Naive B cell (primary cell): ENCODE measurements at regions not wholly inside any gene's neighbourhood (a gene's known extent, or its start where the extent isn't known, plus 50 kb on each side); places are given as distances from the start of the nearest gene placed in this dataset.

Experiments
- ATAC-seq, 2 donors: fragments of 150-1000 bp; cut with Tn5 transposase; 2 replicates each; pipeline ENCODE4 v1.10.0; 2021; ENCODE audit warnings: low read depth in 2 of 2, mild to moderate bottlenecking in 2 of 2, moderate library complexity in 2 of 2
- DNase-seq: peaks from one replicate; pipeline ENCODE4 v3.0.0; 2022
- H3K27ac Mint-ChIP-seq, 6 donors: one replicate each; pipeline ENCODE4 v1.8.0; 2020 to 2022; ENCODE audit warnings: mild to moderate bottlenecking in 6 of 6, mixed read lengths in 6 of 6, moderate library complexity in 5 of 6, inconsistent platforms in 2 of 6
- H3K27me3 Mint-ChIP-seq, 3 donors: one replicate each; pipeline ENCODE4 v1.8.0; 2021 to 2022; ENCODE audit warnings: mixed read lengths in 3 of 3, mild to moderate bottlenecking in 1 of 3
- H3K36me3 Mint-ChIP-seq, 2 donors: one replicate each; pipeline ENCODE4 v1.8.0; 2020 to 2022; ENCODE audit warnings: mixed read lengths in 2 of 2, inconsistent platforms in 1 of 2, mild to moderate bottlenecking in 1 of 2
- H3K4me1 Mint-ChIP-seq, 3 donors: one replicate each; pipeline ENCODE4 v1.8.0; 2020 to 2022; ENCODE audit warnings: mixed read lengths in 3 of 3, inconsistent platforms in 1 of 3, mild to moderate bottlenecking in 1 of 3, moderate library complexity in 1 of 3
- H3K4me3 Mint-ChIP-seq, 8 donors: one replicate each; pipeline ENCODE4 v1.8.0; 2020 to 2022; ENCODE audit warnings: mild to moderate bottlenecking in 8 of 8, mixed read lengths in 8 of 8, moderate library complexity in 8 of 8, inconsistent platforms in 2 of 8
- H3K9me3 Mint-ChIP-seq, 7 donors: one replicate each; pipeline ENCODE4 v1.8.0; 2020 to 2022; ENCODE audit warnings: mixed read lengths in 7 of 7, mild to moderate bottlenecking in 5 of 7, inconsistent platforms in 2 of 7, moderate library complexity in 1 of 7

DNA sequence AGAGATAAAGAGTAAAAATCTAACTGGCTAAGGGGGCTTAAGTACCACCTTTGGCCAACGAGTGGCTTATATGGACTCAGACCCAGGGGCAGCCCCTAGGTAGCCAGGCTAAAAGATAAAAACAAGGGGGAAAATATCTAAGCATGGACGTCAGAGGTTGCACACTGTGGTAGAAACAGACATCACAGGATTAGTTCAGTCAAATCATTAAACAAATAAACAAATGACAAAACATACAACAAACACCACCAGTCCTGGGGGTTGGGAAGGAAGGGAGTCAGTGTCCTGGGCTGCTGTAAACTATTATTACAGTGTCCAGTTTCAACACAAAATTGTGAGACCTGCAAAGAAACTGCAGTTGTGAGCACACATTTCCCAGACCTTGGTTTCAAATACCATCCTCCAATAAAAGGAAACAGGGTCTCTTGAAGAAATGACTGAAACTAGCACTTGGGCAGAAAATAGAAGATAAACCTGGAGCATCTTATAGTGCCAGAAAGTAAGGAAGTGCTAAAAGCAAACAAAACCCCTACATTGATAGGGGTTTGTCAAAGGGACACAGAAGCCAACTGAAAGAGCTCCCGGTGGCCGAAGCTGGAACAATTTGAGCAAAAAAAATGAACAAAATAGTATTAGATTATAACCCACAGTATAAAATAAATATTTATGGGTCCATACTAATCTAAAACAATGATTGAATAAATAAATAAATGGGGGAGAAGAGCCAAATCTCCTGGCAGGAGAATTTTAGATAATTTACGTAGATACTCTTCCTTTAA lies 154.8 kb upstream of the KLF7 start:
- Mint-ChIP-seq H3K27ac (no peak overlapping the region), H3K9me3 (no peaks in the 10 kb centered on the region), H3K27me3 (peaks cover 0 to 4% (median 0%) of the 10 kb centered on the region in 3 donors), H3K4me1 (peaks cover 4 to 10% (median 6%) of the 10 kb centered on the region in 3 donors), H3K4me3 (no peak overlapping the region), H3K36me3 (peaks cover 6 to 9% of the 10 kb centered on the region in 2 donors)
- DNase-seq (no peak), ATAC-seq (no peak)

DNA sequence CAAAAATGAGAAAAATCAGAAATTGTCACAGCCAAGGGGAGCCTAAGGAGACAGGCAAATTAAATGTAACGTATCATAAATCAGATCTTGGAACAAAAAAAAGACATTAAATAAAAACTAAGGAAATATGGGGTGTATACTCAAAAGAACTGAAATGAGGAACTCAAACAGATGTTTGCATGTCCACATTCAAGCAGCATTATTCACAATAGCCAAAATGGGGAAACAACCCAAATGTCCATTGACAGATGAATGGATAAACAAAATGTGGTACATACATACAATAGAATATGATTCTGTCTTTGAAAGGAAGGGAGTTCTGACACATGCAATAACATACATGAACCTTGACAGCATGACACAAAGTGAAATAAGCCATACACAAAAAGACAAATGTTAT lies 155.8 kb upstream of the KLF7 start:
- ATAC-seq = peak; percentile 28 to 40
- DNase-seq = no peak
- Mint-ChIP-seq H3K36me3 (peaks cover 6 to 9% of the 10 kb centered on the region in 2 donors), H3K4me1 (peaks cover 4 to 10% (median 6%) of the 10 kb centered on the region in 3 donors), H3K27ac (peak overlapping the region in 1 of 6 donors; percentile 3), H3K4me3 (no peak overlapping the region), H3K9me3 (no peaks in the 10 kb centered on the region), H3K27me3 (peaks cover 0 to 4% (median 0%) of the 10 kb centered on the region in 3 donors)

DNA sequence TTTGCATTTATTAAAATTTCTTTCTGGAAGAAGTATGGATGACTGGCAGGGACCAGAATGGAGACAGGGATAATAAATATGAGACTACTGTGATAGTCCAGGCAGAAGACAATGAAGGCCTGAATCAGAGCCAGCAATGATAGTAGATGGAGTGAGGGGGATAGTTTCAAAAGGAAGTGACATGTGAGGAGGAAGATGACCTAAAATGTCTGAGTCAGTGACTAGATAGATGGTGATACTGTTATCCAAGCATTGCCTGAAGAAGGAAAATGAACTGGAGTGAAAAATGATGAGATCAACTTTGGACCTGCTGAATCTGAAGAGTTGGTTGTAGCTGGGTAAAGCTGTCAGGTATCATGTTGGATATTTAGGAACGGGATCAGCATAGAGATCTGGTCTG lies 158.3 kb upstream of the KLF7 start:
- DNase-seq = no peak
- no peak for ATAC-seq
- Mint-ChIP-seq H3K27me3 (no peaks in the 10 kb centered on the region), H3K9me3 (no peaks in the 10 kb centered on the region), H3K4me3 (no peak overlapping the region), H3K36me3 (no peaks in the 10 kb centered on the region), H3K4me1 (peaks cover 11 to 18% (median 12%) of the 10 kb centered on the region in 3 donors), H3K27ac (no peak overlapping the region)

DNA sequence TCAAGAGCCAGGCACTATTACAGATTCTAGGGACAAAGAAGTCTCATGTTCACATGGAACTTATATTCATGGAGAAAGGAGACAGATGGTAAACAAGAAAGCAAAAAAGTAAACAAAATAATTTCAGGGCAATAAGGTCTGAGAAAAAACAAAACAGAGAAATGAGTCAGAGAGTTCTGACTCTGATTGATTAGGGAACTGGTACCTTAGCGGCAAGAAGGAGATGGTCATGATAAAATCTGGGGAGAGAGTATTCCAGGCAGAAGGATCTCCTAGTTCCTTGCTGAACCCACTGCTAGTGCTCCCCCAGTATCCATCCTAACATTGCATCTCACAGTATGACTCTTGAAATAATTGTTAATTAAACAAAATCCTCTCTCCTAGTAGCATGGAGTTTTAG lies 161.8 kb upstream of the KLF7 start:
- H3K4me3 Mint-ChIP-seq = no peak overlapping the region
- no peak for ATAC-seq
- no peak for DNase-seq
- H3K9me3 Mint-ChIP-seq = no peaks in the 10 kb centered on the region
- no peaks in the 10 kb centered on the region for H3K27me3 Mint-ChIP-seq
- no peak overlapping the region for H3K27ac Mint-ChIP-seq
- H3K36me3 Mint-ChIP-seq = no peaks in the 10 kb centered on the region
- peaks cover 14% of the 10 kb centered on the region in 3 donors for H3K4me1 Mint-ChIP-seq

DNA sequence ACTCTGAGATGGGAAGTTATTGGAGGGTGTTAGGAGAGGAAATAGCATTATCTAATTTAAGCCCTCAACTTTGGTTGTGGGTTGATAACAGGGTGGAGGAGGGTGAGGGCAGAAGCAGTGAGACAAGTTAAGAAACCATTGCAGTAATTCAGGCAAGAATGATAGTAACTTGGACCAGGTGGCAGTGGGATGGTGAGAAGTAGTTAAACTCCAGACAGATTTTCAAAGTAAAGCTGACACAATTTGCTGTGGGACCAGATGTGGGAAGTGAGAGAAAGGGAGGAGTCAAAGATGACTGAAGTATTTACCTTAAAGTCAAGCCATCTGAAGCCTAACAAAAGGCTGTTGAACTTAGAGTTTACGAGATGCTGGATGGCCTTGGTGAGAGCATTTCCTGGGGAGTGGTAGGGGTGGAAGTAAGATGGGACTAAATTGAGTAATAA lies 163.2 kb upstream of the KLF7 start:
- Mint-ChIP-seq H3K27me3 (no peaks in the 10 kb centered on the region), H3K9me3 (no peaks in the 10 kb centered on the region), H3K27ac (peak overlapping the region in 2 of 6 donors; percentile 39 to 50), H3K4me3 (peak overlapping the region in 1 of 8 donors; percentile 1), H3K36me3 (no peaks in the 10 kb centered on the region), H3K4me1 (peaks cover 14 to 16% (median 14%) of the 10 kb centered on the region in 3 donors)
- no peak for DNase-seq
- peak; percentile 58 to 59 for ATAC-seq

DNA sequence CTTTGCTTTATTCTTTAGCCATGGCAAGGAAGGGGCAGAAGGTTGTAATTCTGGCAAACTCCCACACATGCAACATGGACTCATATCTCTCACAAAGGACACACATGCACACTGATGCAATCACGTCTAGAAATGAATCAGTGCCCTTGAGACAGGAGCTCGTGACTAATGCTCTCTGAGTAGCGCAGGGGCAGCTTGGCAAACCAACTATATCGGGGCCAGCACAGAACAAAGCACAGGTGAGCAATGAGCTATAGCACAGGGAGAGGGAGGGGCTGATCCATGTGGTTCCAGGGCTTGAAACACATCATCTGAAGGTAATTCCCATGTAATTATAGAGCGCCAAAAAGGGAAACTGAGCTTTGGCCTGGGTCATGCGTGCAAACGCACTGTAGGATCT lies 165.2 kb upstream of the KLF7 start:
- DNase-seq (no peak), ATAC-seq (no peak)
- Mint-ChIP-seq H3K4me3 (no peak overlapping the region), H3K36me3 (no peaks in the 10 kb centered on the region), H3K27me3 (no peaks in the 10 kb centered on the region), H3K4me1 (peaks cover 14 to 16% (median 14%) of the 10 kb centered on the region in 3 donors), H3K9me3 (no peaks in the 10 kb centered on the region), H3K27ac (no peak overlapping the region)

DNA sequence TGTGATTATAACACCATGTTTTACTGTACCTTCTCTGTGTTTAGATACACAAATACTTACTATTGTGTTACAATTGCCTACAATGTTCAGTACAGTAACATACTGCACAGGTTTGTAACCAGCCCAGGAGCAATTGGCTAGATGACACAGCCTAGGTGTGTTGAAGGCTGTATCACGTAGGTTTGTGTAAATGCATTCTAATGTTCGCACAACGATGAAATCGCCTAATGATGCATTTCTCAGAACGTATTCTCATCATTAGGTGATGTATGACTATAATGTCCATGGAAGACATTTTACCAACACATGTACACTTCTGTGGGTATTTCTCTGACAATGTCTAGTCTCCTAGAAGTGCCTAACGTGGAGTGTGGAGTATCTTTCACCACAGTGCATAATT lies 165.9 kb upstream of the KLF7 start:
- no peak overlapping the region for H3K4me3 Mint-ChIP-seq
- no peak for ATAC-seq
- peaks cover 14 to 16% (median 14%) of the 10 kb centered on the region in 3 donors for H3K4me1 Mint-ChIP-seq
- no peak overlapping the region for H3K27ac Mint-ChIP-seq
- no peaks in the 10 kb centered on the region for H3K9me3 Mint-ChIP-seq
- no peak for DNase-seq
- H3K27me3 Mint-ChIP-seq = no peaks in the 10 kb centered on the region
- no peaks in the 10 kb centered on the region for H3K36me3 Mint-ChIP-seq

DNA sequence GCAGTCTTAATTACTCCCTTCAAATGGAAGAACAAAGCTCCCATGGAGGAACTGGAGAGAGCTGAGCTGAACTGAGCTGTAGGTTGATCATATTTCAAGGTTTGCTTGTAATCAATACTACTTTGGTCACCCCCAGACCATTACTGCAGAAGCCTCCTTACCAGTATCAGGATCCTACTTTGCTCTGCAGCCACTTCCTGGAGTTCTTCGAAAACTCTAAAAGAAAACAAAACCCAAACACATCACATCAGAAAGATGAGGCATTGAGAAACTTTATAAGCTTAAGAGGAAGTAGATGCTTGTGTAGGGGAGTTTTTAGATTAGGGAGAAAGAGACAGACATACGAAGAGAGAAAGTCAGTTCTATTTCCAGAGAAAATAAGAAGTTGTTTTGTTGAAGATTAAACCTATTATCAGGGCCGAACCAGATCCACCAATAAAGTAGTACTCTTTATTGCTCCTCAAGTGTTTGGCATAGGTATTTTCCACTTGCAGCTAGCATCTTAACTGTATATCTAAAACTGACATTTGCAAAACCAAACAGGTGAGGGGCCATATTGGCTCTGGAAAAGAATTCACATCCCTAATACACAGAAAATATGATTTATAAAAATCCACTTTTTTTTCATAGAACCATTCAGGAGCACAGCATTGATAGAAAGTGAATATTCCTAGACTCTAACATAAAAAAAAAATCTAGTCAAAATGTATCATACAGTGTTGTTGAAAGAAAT lies 166.9 kb upstream of the KLF7 start:
- Mint-ChIP-seq H3K4me1 (peaks cover 14 to 23% (median 20%) of the 10 kb centered on the region in 3 donors), H3K27me3 (no peaks in the 10 kb centered on the region), H3K4me3 (no peak overlapping the region), H3K27ac (no peak overlapping the region), H3K36me3 (no peaks in the 10 kb centered on the region), H3K9me3 (no peaks in the 10 kb centered on the region)
- ATAC-seq = peak in 1 of 2 donors; percentile 53
- DNase-seq = no peak

DNA sequence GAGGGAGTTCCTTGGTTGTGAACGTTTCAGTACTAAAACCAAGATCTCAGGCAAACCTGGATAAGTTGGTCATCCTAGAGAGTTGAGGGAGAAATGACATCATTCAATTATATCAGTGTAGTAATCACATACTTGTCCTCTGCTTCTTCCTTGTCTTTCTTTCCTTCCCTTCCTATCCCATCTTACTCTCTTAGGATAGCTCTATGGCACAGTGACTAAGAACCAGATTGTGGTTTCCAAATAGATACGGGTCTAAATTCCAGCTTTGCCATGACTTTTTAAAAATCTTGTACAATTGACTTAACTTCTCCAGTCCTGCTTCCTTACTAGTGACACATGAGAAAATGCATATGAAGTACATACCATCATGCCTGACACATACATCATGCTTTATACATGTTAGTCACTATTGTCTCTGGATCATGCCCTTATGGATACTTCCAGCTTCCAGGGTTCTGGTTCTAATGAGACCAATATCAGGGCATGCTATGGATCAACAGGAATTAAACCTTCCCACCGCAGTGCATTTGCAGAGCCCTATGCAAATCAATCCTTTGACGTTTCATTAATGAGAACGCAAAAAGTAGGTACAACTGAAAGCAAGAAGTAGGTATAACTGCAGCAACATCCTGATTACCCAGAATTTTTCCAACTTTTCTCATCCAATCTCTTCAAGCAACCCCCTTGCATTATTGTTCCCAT lies 168.0 kb upstream of the KLF7 start:
- Mint-ChIP-seq H3K36me3 (no peaks in the 10 kb centered on the region), H3K27me3 (no peaks in the 10 kb centered on the region), H3K27ac (no peak overlapping the region), H3K4me1 (peaks cover 13 to 19% (median 14%) of the 10 kb centered on the region in 3 donors), H3K4me3 (peak overlapping the region in 1 of 8 donors; percentile 30), H3K9me3 (no peaks in the 10 kb centered on the region)
- DNase-seq (no peak), ATAC-seq (no peak)

DNA sequence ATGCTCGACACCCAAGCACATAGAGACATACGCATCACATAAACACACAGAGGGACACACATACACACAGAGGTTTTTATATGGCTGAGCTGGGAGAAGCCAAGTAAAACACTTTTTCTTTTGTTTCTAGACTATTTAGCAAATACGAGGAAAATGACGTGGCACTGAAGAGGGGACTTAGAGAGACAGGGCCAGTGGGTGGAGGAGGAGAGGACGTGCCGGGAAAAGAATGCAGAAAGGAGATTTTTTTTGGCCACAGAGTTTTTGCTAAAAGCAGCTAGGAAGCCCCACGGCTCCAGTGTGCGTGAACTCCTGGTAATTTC lies 168.5 kb upstream of the KLF7 start:
- Mint-ChIP-seq H3K4me3 (peak overlapping the region in 1 of 8 donors; percentile 30), H3K27me3 (no peaks in the 10 kb centered on the region), H3K36me3 (no peaks in the 10 kb centered on the region), H3K4me1 (peaks cover 8 to 13% (median 9%) of the 10 kb centered on the region in 3 donors), H3K27ac (no peak overlapping the region), H3K9me3 (no peaks in the 10 kb centered on the region)
- DNase-seq (no peak), ATAC-seq (no peak)

DNA sequence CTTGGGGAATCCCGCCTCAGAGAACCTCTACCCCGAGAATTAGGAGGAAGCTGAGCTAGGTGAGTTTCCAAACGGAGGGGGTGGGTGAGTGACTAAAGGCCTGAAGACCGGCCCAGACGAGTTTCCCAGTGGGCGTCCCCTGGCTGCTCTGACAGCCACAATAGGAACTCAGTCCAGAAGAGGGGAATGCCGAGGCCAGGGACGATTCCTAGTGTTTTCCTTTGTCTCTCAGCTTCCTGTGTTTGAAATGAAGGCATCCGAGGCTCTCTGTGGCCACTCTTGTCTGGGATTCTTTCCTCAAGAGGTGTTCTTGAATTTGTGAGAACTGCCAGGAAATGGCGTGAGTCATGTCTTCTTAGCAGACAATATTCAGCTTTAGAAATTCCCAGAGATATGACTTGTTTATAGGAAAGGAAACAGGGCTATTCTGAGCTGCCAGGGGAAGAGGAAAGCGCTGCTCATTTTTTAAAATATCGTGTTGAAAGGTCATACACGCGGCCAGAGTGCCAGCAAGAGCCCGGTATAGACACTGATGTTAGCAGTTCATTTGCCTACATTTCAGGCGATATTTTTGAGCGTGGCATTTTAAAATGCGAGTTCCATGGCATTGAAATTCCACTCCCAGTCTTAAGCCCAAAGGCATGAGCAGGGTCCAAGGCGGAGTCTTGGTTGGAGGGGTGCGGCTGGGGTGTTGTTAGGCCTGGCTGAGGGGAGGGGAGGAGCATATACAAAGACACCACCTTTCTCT lies 169.1 kb upstream of the KLF7 start:
- no peak for DNase-seq
- H3K9me3 Mint-ChIP-seq = no peaks in the 10 kb centered on the region
- H3K36me3 Mint-ChIP-seq = no peaks in the 10 kb centered on the region
- H3K27me3 Mint-ChIP-seq = no peaks in the 10 kb centered on the region
- ATAC-seq = no peak
- peak overlapping the region in 1 of 8 donors; percentile 30 for H3K4me3 Mint-ChIP-seq
- no peak overlapping the region for H3K27ac Mint-ChIP-seq
- peaks cover 3 to 11% (median 6%) of the 10 kb centered on the region in 3 donors for H3K4me1 Mint-ChIP-seq

DNA sequence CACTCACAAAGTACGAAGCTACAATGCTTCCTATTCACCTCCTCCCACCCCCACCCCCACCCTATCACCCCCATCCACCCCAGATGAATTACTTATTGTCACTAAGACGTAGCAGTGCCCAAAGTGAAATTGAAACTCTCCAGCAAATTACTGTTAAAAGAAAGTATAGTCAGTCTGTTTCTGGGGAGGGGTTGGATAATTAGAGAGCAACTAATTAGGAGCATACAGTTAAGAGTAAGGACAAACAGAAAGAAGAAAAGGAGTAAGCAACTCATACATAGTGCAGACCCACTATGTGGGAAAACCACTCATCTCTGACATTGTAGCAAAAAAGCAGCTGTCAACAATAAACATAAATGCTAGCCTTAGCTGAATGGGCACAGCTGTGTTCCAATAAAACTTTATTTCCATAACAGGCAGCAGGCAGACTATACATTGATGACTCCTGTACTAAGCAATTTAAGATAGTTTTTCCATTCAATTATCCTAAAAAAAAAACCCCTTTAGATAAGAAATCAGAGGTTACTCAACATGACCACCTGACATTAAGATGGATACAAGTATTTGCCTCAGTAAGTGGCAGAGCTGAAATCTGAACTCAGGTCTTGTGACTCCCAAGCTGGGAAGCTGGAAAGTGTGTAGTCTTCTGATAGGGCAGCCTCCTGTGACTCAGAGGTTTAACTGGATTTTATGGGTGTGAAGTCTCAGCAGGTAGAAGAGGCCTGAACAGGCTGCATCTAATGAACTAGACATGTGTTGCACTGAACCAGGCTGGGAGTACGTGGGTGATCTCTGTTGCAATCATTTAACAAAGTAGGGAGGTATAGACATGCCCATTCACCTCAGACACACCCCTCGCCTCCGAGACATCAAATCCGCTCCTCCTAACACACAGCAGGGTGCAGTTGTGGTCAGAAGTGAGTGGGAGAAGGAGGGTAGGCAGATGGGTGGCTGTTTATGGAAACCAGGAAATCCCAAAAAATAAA lies 171.8 kb upstream of the KLF7 start:
- DNase-seq (no peak), ATAC-seq (no peak)
- no peak overlapping the region for H3K4me3 Mint-ChIP-seq
- no peaks in the 10 kb centered on the region for H3K27me3 Mint-ChIP-seq
- peaks cover 3 to 9% (median 6%) of the 10 kb centered on the region in 3 donors for H3K4me1 Mint-ChIP-seq
- H3K36me3 Mint-ChIP-seq = peaks cover 0 to 2% of the 10 kb centered on the region in 2 donors
- no peaks in the 10 kb centered on the region for H3K9me3 Mint-ChIP-seq
- peak overlapping the region in 1 of 6 donors; percentile 26 for H3K27ac Mint-ChIP-seq
